Effector memory CD8-positive, alpha-beta T cell (primary cell): ENCODE measurements at regions not wholly inside any gene's neighbourhood (a gene's known extent, or its start where the extent isn't known, plus 50 kb on each side); places are given as distances from the start of the nearest gene placed in this dataset.

Experiments
- ATAC-seq: fragments of 150-1000 bp; cut with Tn5 transposase; replicated peaks from 2 replicates; pipeline ENCODE4 v1.10.0; 2021; ENCODE audit warnings: mild to moderate bottlenecking, moderate library complexity
- DNase-seq, 3 experiments: peaks; one replicate each; pipeline ENCODE4 v3.0.0; 2021
- H3K27ac Mint-ChIP-seq, 2 donors: one replicate each; pipeline ENCODE4 v1.8.0; 2022; ENCODE audit warnings: mild to moderate bottlenecking in 2 of 2, mixed read lengths in 2 of 2, moderate library complexity in 2 of 2
- H3K27me3 Mint-ChIP-seq, 2 donors: one replicate each; pipeline ENCODE4 v1.8.0; 2022; ENCODE audit warnings: mixed read lengths in 2 of 2
- H3K36me3 Mint-ChIP-seq: one replicate; pipeline ENCODE4 v1.8.0; 2022; ENCODE audit warnings: mild to moderate bottlenecking, moderate library complexity, mixed read lengths; ENCODE audit not compliant: insufficient read depth
- H3K4me1 Mint-ChIP-seq, 2 donors: one replicate each; pipeline ENCODE4 v1.8.0; 2022; ENCODE audit warnings: low read depth in 2 of 2, mixed read lengths in 2 of 2
- H3K4me3 Mint-ChIP-seq, 2 donors: one replicate each; pipeline ENCODE4 v1.8.0; 2022; ENCODE audit warnings: mild to moderate bottlenecking in 2 of 2, mixed read lengths in 2 of 2, moderate library complexity in 2 of 2
- H3K9me3 Mint-ChIP-seq, 2 donors: one replicate each; pipeline ENCODE4 v1.8.0; 2022; ENCODE audit warnings: mixed read lengths in 2 of 2

DNA sequence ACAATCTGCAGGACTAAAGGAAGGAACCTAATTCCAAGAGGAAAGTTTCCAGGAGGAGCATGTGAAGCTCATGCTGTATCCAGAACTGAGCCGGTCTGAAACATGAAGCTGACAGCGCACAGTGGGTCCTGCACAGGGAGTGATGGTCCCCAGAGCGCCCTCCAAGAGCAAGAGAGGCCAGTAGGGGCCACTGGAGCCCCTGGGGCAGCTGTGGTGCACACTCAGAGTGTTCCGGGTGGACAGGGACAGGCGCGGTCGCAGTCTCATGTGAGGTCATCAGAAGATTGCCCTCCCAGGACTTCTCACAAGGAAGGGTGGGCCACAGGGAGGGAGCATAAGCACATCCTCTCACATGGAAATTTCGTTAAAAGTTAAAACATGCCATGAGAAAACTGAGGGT is 355.9 kb downstream of the EIPR1 start:
- no peak for ATAC-seq
- H3K4me1 Mint-ChIP-seq = no peaks in the 10 kb centered on the region
- H3K27me3 Mint-ChIP-seq = peaks cover 7 to 21% of the 10 kb centered on the region in 2 donors
- H3K36me3 Mint-ChIP-seq = no peaks in the 10 kb centered on the region
- H3K4me3 Mint-ChIP-seq = no peak overlapping the region
- no peak for DNase-seq
- peaks cover 2 to 9% of the 10 kb centered on the region in 2 donors for H3K9me3 Mint-ChIP-seq
- H3K27ac Mint-ChIP-seq = no peak overlapping the region

GRCh38 chr2:3010001-3010400 is 367.6 kb downstream of the EIPR1 start:
- no peak overlapping the region for H3K4me3 Mint-ChIP-seq
- ATAC-seq = no peak
- peaks cover 2 to 10% of the 10 kb centered on the region in 2 donors for H3K9me3 Mint-ChIP-seq
- no peaks in the 10 kb centered on the region for H3K4me1 Mint-ChIP-seq
- no peaks in the 10 kb centered on the region for H3K36me3 Mint-ChIP-seq
- H3K27me3 Mint-ChIP-seq = peaks cover 41 to 53% of the 10 kb centered on the region in 2 donors
- DNase-seq = no peak
- H3K27ac Mint-ChIP-seq = no peak overlapping the region

DNA sequence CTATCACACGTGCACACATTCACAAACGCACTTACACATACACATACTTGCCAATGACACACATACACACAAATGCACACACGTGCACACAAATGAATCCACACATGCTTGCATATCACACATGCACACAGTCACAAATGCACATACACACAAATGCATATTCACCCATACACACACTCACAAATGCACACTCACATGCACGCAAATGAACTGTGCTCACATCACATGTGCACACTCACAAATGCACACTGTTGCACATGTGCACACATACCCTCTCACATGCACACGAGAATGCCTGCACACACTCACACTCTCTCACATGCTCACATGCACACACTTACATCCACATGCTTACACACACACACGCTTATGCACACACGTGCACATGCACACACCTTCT is 368.1 kb downstream of the EIPR1 start:
- no peak for ATAC-seq
- peaks cover 2 to 10% of the 10 kb centered on the region in 2 donors for H3K9me3 Mint-ChIP-seq
- H3K4me3 Mint-ChIP-seq = no peak overlapping the region
- peaks cover 41 to 53% of the 10 kb centered on the region in 2 donors for H3K27me3 Mint-ChIP-seq
- no peaks in the 10 kb centered on the region for H3K36me3 Mint-ChIP-seq
- DNase-seq = no peak
- no peak overlapping the region for H3K27ac Mint-ChIP-seq
- no peaks in the 10 kb centered on the region for H3K4me1 Mint-ChIP-seq

DNA sequence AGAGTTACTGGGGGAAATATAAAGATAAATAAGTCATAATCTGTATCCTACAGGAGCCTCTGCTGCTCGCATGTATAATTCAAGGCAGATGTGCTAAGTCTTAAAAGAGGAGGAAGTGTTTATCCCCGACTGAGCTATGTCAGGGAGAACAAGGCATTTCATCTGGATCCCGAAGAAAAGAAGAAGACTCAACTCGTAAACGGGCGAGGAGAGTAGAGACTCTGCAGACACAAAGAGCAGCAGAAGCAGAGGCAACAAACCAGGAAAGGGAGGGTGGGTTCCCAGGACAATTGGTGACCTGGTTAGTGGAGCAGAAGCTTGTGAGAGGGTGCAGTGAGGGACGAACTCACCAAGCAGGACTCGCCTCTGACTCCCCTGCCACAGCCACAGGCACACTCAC is 368.6 kb downstream of the EIPR1 start:
- no peaks in the 10 kb centered on the region for H3K36me3 Mint-ChIP-seq
- H3K27me3 Mint-ChIP-seq = peaks cover 41 to 53% of the 10 kb centered on the region in 2 donors
- no peaks in the 10 kb centered on the region for H3K4me1 Mint-ChIP-seq
- H3K4me3 Mint-ChIP-seq = no peak overlapping the region
- H3K9me3 Mint-ChIP-seq = peaks cover 2 to 10% of the 10 kb centered on the region in 2 donors
- DNase-seq (no peak), ATAC-seq (no peak)
- no peak overlapping the region for H3K27ac Mint-ChIP-seq

GRCh38 chr2:3008561-3008960 is 369.1 kb downstream of the EIPR1 start:
- peaks cover 41 to 53% of the 10 kb centered on the region in 2 donors for H3K27me3 Mint-ChIP-seq
- no peaks in the 10 kb centered on the region for H3K4me1 Mint-ChIP-seq
- H3K4me3 Mint-ChIP-seq = no peak overlapping the region
- H3K9me3 Mint-ChIP-seq = peaks cover 0 to 10% of the 10 kb centered on the region in 2 donors
- no peaks in the 10 kb centered on the region for H3K36me3 Mint-ChIP-seq
- no peak for ATAC-seq
- no peak for DNase-seq
- H3K27ac Mint-ChIP-seq = no peak overlapping the region

- Mint-ChIP-seq H3K36me3 (no peaks in the 10 kb centered on the region), H3K4me3 (no peak overlapping the region), H3K27ac (no peak overlapping the region), H3K4me1 (no peaks in the 10 kb centered on the region), H3K27me3 (peaks cover 41 to 47% of the 10 kb centered on the region in 2 donors), H3K9me3 (peaks cover 0 to 2% of the 10 kb centered on the region in 2 donors)
- no peak for ATAC-seq
- DNase-seq = no peak
Measured at GRCh38 chr2:3007135-3007534, 370.5 kb downstream of the EIPR1 start.

DNA sequence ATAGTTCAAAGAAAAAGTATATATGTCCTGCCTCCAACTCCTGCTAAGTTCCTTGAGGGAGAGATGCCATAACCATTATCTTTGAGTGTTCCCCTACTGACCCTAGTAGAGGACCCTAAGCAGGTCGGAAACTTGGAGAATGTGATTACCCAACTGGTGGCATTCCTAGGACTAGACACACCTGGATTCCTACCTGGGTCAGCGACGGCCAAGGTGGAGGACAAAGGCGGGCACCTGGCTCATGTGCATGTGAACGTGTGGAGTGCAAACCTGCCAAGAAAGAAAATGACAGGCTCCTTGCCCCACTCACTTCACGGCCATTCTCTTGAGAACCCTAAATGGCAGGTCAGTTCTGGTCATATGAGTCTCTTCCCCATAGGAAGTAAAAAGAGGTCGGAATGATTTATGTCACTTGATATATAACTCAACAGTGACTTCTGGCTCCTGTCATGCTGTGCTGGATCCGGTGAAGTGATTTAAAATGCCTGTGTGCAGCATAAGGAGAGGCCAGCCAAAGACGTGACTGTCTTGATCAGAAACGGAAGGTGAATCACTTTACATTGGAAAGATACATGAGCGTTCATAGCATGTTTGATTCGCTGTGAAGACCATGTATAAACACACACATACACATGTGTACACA is 371.6 kb downstream of the EIPR1 start:
- Mint-ChIP-seq H3K4me1 (peaks cover 0 to 5% of the 10 kb centered on the region in 2 donors), H3K27me3 (peaks cover 41 to 54% of the 10 kb centered on the region in 2 donors), H3K36me3 (no peaks in the 10 kb centered on the region), H3K4me3 (no peak overlapping the region), H3K27ac (no peak overlapping the region), H3K9me3 (no peaks in the 10 kb centered on the region)
- ATAC-seq = no peak
- no peak for DNase-seq

DNA sequence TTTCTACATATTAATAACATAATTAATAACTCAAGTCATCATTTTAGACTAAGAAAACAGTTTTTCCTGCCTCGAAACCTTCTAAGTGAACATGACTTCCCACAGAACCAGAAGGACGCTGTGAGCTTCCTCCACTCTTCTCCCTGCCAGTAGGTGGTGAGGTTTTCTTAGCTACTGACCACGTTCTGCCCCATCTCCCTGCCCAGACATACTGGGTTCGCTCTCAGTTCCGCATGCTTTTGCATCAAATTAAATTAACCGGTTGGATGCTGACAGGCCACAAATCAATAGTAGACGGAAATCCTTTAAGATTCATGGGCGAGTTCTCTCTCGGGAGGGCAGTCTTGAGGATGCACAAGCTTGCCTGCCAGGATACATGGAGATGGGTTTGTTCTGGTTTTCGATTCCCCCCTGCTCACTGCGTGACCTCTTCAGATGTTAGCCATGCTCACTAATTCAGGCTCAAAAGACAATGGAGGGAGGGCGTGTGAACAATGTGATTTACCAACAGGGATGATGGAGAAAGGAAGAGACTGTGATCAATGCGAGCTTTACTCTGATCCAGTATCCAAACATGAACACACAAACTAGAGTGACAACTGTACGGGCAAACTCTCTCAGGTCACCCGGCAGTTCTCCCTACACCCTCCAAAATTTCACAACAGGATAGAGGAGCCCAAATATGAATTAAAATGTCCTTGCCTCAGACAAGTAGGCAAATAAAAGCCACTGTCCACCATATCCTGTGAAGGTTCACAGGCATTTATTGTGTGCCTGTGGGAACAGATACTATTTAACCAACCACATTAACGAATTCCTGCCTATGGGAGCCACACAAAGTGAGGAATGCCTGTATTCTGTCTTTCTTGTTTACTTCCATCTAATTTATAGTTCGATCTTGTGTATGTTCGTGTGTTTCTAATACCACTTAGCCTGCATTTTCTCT is 375.7 kb downstream of the EIPR1 start:
- ATAC-seq = no peak
- no peak overlapping the region for H3K4me3 Mint-ChIP-seq
- no peak for DNase-seq
- no peaks in the 10 kb centered on the region for H3K9me3 Mint-ChIP-seq
- peaks cover 0 to 5% of the 10 kb centered on the region in 2 donors for H3K4me1 Mint-ChIP-seq
- H3K36me3 Mint-ChIP-seq = no peaks in the 10 kb centered on the region
- H3K27me3 Mint-ChIP-seq = peaks cover 13 to 23% of the 10 kb centered on the region in 2 donors
- H3K27ac Mint-ChIP-seq = no peak overlapping the region

DNA sequence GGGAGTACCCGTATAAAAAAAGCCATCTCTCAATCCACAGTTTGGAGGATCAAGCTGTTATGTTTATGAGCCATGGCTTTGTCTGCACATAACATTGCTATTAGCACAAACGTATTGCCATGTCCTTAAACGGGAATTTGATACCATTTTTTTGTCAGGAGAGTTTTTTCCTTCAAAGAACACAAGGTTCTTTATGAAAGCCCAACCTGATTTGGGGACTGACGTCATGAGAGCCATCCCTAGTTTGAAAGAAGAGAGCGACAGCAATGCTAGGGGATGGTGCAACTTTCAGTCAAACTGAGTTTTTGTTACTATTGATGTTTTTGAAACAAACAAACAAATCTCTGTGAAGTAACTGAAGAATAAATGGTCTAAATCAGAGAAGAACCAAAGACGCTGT is 376.6 kb downstream of the EIPR1 start:
- Mint-ChIP-seq H3K36me3 (no peaks in the 10 kb centered on the region), H3K27ac (no peak overlapping the region), H3K4me1 (peaks cover 0 to 5% of the 10 kb centered on the region in 2 donors), H3K9me3 (no peaks in the 10 kb centered on the region), H3K4me3 (no peak overlapping the region), H3K27me3 (peaks cover 6 to 17% of the 10 kb centered on the region in 2 donors)
- DNase-seq (no peak), ATAC-seq (no peak)

- H3K4me1 Mint-ChIP-seq = peaks cover 0 to 5% of the 10 kb centered on the region in 2 donors
- no peaks in the 10 kb centered on the region for H3K36me3 Mint-ChIP-seq
- H3K4me3 Mint-ChIP-seq = no peak overlapping the region
- H3K27me3 Mint-ChIP-seq = peaks cover 0 to 9% of the 10 kb centered on the region in 2 donors
- H3K27ac Mint-ChIP-seq = no peak overlapping the region
- no peak for ATAC-seq
- no peak for DNase-seq
- H3K9me3 Mint-ChIP-seq = no peaks in the 10 kb centered on the region
Measured at GRCh38 chr2:3000125-3000524, 377.5 kb downstream of the EIPR1 start.

DNA sequence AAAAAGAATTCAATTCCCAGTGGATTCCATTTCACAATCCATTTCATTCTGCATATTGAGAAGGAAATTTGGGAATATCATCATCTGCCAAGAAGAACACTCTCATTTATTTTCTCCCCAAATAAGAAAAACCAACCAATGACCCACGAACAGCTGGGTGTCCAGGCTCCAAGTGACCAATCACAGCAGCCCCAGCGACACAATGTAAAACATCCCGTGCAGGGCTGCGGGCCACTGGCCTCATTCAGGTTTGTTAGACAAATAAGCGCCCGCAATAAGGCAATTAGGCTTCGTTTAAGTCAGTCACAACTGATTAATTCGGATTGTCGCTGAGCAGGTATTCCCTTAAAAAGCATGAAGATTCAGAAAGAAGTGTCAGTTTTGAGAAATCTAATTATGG is 378.6 kb downstream of the EIPR1 start:
- peaks cover 0 to 9% of the 10 kb centered on the region in 2 donors for H3K27me3 Mint-ChIP-seq
- no peaks in the 10 kb centered on the region for H3K9me3 Mint-ChIP-seq
- H3K4me1 Mint-ChIP-seq = peaks cover 0 to 5% of the 10 kb centered on the region in 2 donors
- ATAC-seq (no peak), DNase-seq (no peak)
- no peak overlapping the region for H3K4me3 Mint-ChIP-seq
- H3K36me3 Mint-ChIP-seq = no peaks in the 10 kb centered on the region
- H3K27ac Mint-ChIP-seq = no peak overlapping the region

DNA sequence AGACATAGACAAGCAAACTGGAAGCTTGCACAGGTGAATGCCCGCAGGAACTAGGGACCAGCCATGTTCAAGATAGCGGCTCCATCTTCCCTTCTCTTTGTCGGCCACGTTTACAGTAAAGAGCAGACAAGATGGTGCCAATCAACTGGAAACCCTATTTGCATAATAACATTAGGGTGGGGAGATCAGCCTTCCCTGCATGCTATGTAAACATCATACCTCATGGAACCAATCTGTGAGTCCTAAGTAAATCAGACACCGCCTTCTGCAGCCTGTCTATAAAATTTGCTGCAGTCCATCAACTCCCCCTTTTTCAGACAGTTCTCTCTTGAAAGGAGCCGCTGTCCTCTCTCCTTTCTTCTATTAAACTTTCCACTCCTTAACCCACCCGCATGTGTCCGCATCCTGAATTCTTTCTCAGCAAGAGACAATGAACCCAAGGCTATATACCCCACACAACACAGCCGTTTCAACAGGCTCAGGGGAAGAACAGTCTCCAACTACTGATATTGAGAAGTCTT is 384.4 kb downstream of the EIPR1 start:
- Mint-ChIP-seq H3K4me3 (no peak overlapping the region), H3K27me3 (peaks cover 19 to 23% of the 10 kb centered on the region in 2 donors), H3K4me1 (no peaks in the 10 kb centered on the region), H3K27ac (no peak overlapping the region), H3K9me3 (peaks cover 4 to 7% of the 10 kb centered on the region in 2 donors), H3K36me3 (no peaks in the 10 kb centered on the region)
- ATAC-seq (no peak), DNase-seq (no peak)

DNA sequence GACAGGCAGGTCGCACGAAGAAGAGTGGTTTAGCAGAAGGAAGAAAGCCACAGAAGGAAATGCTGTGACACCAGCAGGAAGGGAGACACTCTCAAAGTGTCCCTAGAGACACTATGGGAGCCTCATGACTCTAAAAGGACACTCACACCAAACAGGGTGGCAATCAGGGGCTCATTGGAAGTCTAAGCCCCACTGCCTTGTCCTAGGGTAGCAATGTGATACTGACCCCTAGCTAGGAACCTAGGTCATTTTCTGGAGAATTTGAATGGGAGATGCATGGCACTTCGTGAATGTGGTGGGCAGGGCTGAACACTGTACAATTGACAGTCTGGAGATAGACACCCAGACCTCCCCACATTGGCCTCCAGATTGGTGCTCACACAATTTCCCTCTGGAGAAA is 385.0 kb downstream of the EIPR1 start:
- Mint-ChIP-seq H3K4me3 (no peak overlapping the region), H3K36me3 (no peaks in the 10 kb centered on the region), H3K27me3 (peaks cover 19 to 23% of the 10 kb centered on the region in 2 donors), H3K27ac (no peak overlapping the region), H3K9me3 (peaks cover 4 to 7% of the 10 kb centered on the region in 2 donors), H3K4me1 (no peaks in the 10 kb centered on the region)
- DNase-seq (no peak), ATAC-seq (no peak)
